K562 (cell line): ENCODE measurements at regions not wholly inside any gene's neighbourhood (a gene's known extent, or its start where the extent isn't known, plus 50 kb on each side); places are given as distances from the start of the nearest gene placed in this dataset.
A peak's percentile ranks its signal among the peaks of the same experiment; 100 is the strongest.

Source experiments
- ARID1B ChIP-seq: fragments of 450-650 bp; IDR thresholded peaks from 2 replicates; pipeline ENCODE4 v1.6.1; 2016; ENCODE audit warnings: antibody characterized with exemption, mild to moderate bottlenecking, inconsistent platforms
- CUX1 ChIP-seq: fragments of 200-800 bp; sonication (Bioruptor generic); IDR thresholded peaks from 2 replicates; pipeline ENCODE4 v1.6.1; 2016; ENCODE audit warnings: missing genetic modification characterization, missing compliant biosample characterization
- DPF2 ChIP-seq: fragments of 450-650 bp; IDR thresholded peaks from 2 replicates; pipeline ENCODE4 v1.6.1; 2016
- ELF1 ChIP-seq: fragments of 200-800 bp; sonication (Bioruptor generic); IDR thresholded peaks from 2 replicates; pipeline ENCODE4 v1.6.1; 2016; ENCODE audit warnings: missing genetic modification characterization, missing compliant biosample characterization
- ETV5 ChIP-seq: sonication (generic); formaldehyde crosslinking; IDR thresholded peaks from 2 replicates; pipeline ENCODE4 v1.4.0; 2020; ENCODE audit warnings: low read depth, mild to moderate bottlenecking, missing genetic modification reagents
- GTF2E2 ChIP-seq: fragments of 200-800 bp; sonication (Bioruptor generic); IDR thresholded peaks from 2 replicates; pipeline ENCODE4 v1.6.1; 2016; ENCODE audit warnings: missing genetic modification characterization, missing compliant biosample characterization
- HNRNPL ChIP-seq: fragments of 200-400 bp; formaldehyde crosslinking; IDR thresholded peaks from 2 replicates; pipeline ENCODE4 v1.6.1; 2017; ENCODE audit warnings: low read depth, mild to moderate bottlenecking, low read length
- NONO ChIP-seq, 2 experiments: fragments of 200-400 bp in 1 of 2; fragments of 450-650 bp in 1 of 2; formaldehyde crosslinking in 1 of 2; IDR thresholded peaks; 2 replicates each; pipeline ENCODE4 v1.6.1; 2017; ENCODE audit warnings: low read depth in 2 of 2, mild to moderate bottlenecking in 2 of 2, moderate library complexity in 2 of 2, low read length in 1 of 2
- OTX1 ChIP-seq: fragments of 450-650 bp; formaldehyde crosslinking; IDR thresholded peaks from 2 replicates; pipeline ENCODE4 v1.4.0; 2022; ENCODE audit warnings: mild to moderate bottlenecking
- PRMT5 ChIP-seq: sonication (generic); formaldehyde crosslinking; IDR thresholded peaks from 2 replicates; pipeline ENCODE4 v1.5.0; 2020; ENCODE audit warnings: missing genetic modification reagents
- RNF2 ChIP-seq: sonication (generic); IDR thresholded peaks from 2 replicates; pipeline ENCODE4 v1.6.1; 2016
- SIX5 ChIP-seq, 2 experiments: IDR thresholded peaks; 2 replicates each; pipeline ENCODE4 v1.6.1; 2011; ENCODE audit warnings: low read length in 2 of 2, borderline replicate concordance in 1 of 2, low read depth in 1 of 2, mild to moderate bottlenecking in 1 of 2, moderate library complexity in 1 of 2; ENCODE audit not compliant: insufficient read depth in 1 of 2
- SMARCA5 ChIP-seq: fragments of 450-650 bp; IDR thresholded peaks from 2 replicates; pipeline ENCODE4 v1.6.1; 2016
- TFAP4 ChIP-seq: sonication (generic); formaldehyde crosslinking; IDR thresholded peaks from 2 replicates; pipeline ENCODE4 v1.8.0; 2022; ENCODE audit warnings: missing genetic modification reagents, mild to moderate bottlenecking, moderate library complexity, borderline replicate concordance
- TRIM28 ChIP-seq: fragments of 450-650 bp; IDR thresholded peaks from 2 replicates; pipeline ENCODE4 v1.6.1; 2017
- YBX1 ChIP-seq: fragments of 450-650 bp; IDR thresholded peaks from 2 replicates; pipeline ENCODE4 v1.7.1; 2016; ENCODE audit warnings: mild to moderate bottlenecking
- ZBTB2 ChIP-seq: fragments of 450-650 bp; IDR thresholded peaks from 2 replicates; pipeline ENCODE4 v1.6.1; 2016; ENCODE audit warnings: antibody characterized with exemption
- ZFX ChIP-seq: sonication (generic); formaldehyde crosslinking; IDR thresholded peaks from 2 replicates; pipeline ENCODE4 v1.8.0; 2022; ENCODE audit warnings: mild to moderate bottlenecking, missing genetic modification reagents, moderate library complexity
- ZNF140 ChIP-seq: fragments of 250-450 bp; sonication (Bioruptor Pico); IDR thresholded peaks from 2 replicates; pipeline ENCODE4 v1.8.0; 2021; ENCODE audit warnings: moderate library complexity, mild to moderate bottlenecking, inconsistent platforms
- ZNF57 ChIP-seq: fragments of 450-650 bp; formaldehyde crosslinking; IDR thresholded peaks from 2 replicates; pipeline ENCODE4 v1.4.0; 2020; ENCODE audit warnings: mild to moderate bottlenecking, moderate library complexity

GRCh38 chr6:26218824-26219223 is 131.6 kb downstream of the HFE start (continued):
- TF ChIP-seq CUX1, result no peak
- peak; percentile 29; the same call in 1 of the 2 replicates for TF ChIP-seq ARID1B
- TF ChIP-seq ELF1 (tag), result peak; percentile 66
- 0 out of 4 replicates have a peak, but pooled peaks of 1 of the 2 experiments have one; percentile 28 for TF ChIP-seq NONO (IDR thresholded peaks at IDR 0.05; ENCODE audit: low read depth in 2 of 2, low read length in 1 of 2)
- TF ChIP-seq OTX1 (CRISPR knock-in tag), result no peak
- TF ChIP-seq ZFX (CRISPR knock-in tag), result 0 out of 2 replicates have a peak, but pooled peaks have one; percentile 29
- no peak for TF ChIP-seq PRMT5
- peak; percentile 27; the same call in 1 of the 2 replicates for TF ChIP-seq ZBTB2
- TF ChIP-seq SMARCA5, result 0 out of 2 replicates have a peak, but pooled peaks have one; percentile 10
- 0 out of 2 replicates have a peak, but pooled peaks have one; percentile 23 for TF ChIP-seq RNF2
- no peak for TF ChIP-seq HNRNPL
- peak; percentile 79; the same call in 1 of the 2 replicates for TF ChIP-seq TFAP4 (CRISPR knock-in tag)
- TF ChIP-seq SIX5 (IDR thresholded peaks at IDR 0.05; ENCODE audit: borderline replicate concordance in 1 of 2, insufficient read depth in 1 of 2, low read depth in 1 of 2, low read length in 2 of 2), result no peak
- TF ChIP-seq TRIM28, result no peak
- TF ChIP-seq ETV5, result no peak
- TF ChIP-seq ZNF140, result no peak
- no peak for TF ChIP-seq YBX1
- TF ChIP-seq DPF2, result peak; percentile 70
- no peak for TF ChIP-seq ZNF57 (CRISPR knock-in tag)
- TF ChIP-seq GTF2E2, result no peak
